HCT116 (cell line): ENCODE measurements at regions not wholly inside any gene's neighbourhood (a gene's known extent, or its start where the extent isn't known, plus 50 kb on each side); places are given as distances from the start of the nearest gene placed in this dataset.

Experiments used
- ATAC-seq: fragments of 200-7000 bp; cut with Tn5 transposase; 2 replicates; pipeline ENCODE4 v1.9.1; 2020; ENCODE audit warnings: mild to moderate bottlenecking, moderate library complexity
- BruUV-seq: library from RNA; stranded (reverse); fragments of 400-500 nt; replicated peaks from 2 replicates; lab custom pipeline; 2021; lab: Mats Ljungman, UMichigan
- CTCF ChIA-PET: fragments of 300-600 bp; sonication (Branson Sonifier 250); formaldehyde crosslinking; loops from one replicate; lab custom pipeline; 2021; ENCODE audit warnings: antibody characterized with exemption; lab: Charles Lee
- POLR2A ChIA-PET: fragments of 300-600, 350-600 bp; sonication (Branson Sonifier 250); formaldehyde crosslinking; loops from one replicate; lab custom pipeline; 2021; ENCODE audit warnings: antibody characterized with exemption; lab: Charles Lee
- RAD21 ChIA-PET, 2 experiments: fragments of 300-600 bp; sonication (Branson Sonifier 250); formaldehyde crosslinking; loops; one replicate each; lab custom pipeline; 2023; ENCODE audit warnings: low total read pairs in 2 of 2; ENCODE audit not compliant: uncharacterized antibody in 2 of 2, unreplicated experiment in 2 of 2, low non-redundant PET in 1 of 2; lab: Charles Lee
- DNase-seq: peaks from one replicate; pipeline ENCODE4 v3.0.0-alpha.2; 2010; ENCODE audit warnings: low read depth, low spot score
- H2AFZ ChIP-seq: fragments of 200-600 bp; shearing (Covaris generic), sonication (generic); 2 replicates; pipeline ENCODE4 v1.6.1; 2017; ENCODE audit warnings: low read depth, mixed run types, mixed read lengths, antibody characterized with exemption, low read length; ENCODE audit not compliant: poor library complexity, severe bottlenecking
- H3K27ac ChIP-seq: 2 replicates; pipeline ENCODE4 v1.5.1; 2012; ENCODE audit warnings: low read depth, low read length
- H3K27me3 ChIP-seq: fragments of 200-600 bp; sonication (generic); 2 replicates; pipeline ENCODE4 v1.6.1; 2016; ENCODE audit warnings: mixed run types, low read length, mixed read lengths; ENCODE audit not compliant: insufficient read depth
- H3K36me3 ChIP-seq, 2 experiments: fragments of 200-500 bp in 1 of 2; fragments of 200-600 bp in 1 of 2; sonication (Bioruptor generic) in 1 of 2; sonication (generic) in 1 of 2; 2 replicates each; pipeline versions ENCODE4 v1.5.1 to v1.6.1; 2014 to 2016; ENCODE audit warnings: low read length in 2 of 2, inconsistent platforms in 1 of 2, mixed read lengths in 1 of 2, mixed run types in 1 of 2; ENCODE audit not compliant: insufficient read depth in 2 of 2, control insufficient read depth in 1 of 2
- H3K4me1 ChIP-seq, 2 experiments: fragments of 200-600 bp in 1 of 2; sonication (generic) in 1 of 2; 2 replicates each; pipeline versions ENCODE4 v1.5.1 to v1.6.1; 2012 to 2017; ENCODE audit warnings: low read length in 2 of 2, inconsistent platforms in 1 of 2, mild to moderate bottlenecking in 1 of 2, mixed read lengths in 1 of 2, mixed run types in 1 of 2, moderate library complexity in 1 of 2; ENCODE audit not compliant: insufficient read depth in 2 of 2, control insufficient read depth in 1 of 2
- H3K4me2 ChIP-seq: fragments of 200-600 bp; sonication (generic); 2 replicates; pipeline ENCODE4 v1.6.1; 2017; ENCODE audit warnings: mixed run types, low read length, mixed read lengths
- H3K4me3 ChIP-seq, 2 experiments: fragments of 200-600 bp in 1 of 2; sonication (generic) in 1 of 2; replicated peaks in 1 of 2; 2 replicates each; pipeline ENCODE4 v1.5.1; 2011 to 2016; ENCODE audit warnings: low read length in 2 of 2, control low read depth in 1 of 2, low read depth in 1 of 2, mild to moderate bottlenecking in 1 of 2, mixed read lengths in 1 of 2, mixed run types in 1 of 2
- H3K79me2 ChIP-seq: fragments of 200-600 bp; sonication (generic); 2 replicates; pipeline ENCODE4 v1.6.1; 2017; ENCODE audit warnings: mild to moderate bottlenecking, mixed run types, low read length, moderate library complexity, mixed read lengths; ENCODE audit not compliant: insufficient read depth
- H3K9ac ChIP-seq: fragments of 200-600 bp; sonication (generic); 2 replicates; pipeline ENCODE4 v1.6.1; 2016; ENCODE audit warnings: low read length, mixed read lengths
- H3K9me2 ChIP-seq: fragments of 200-600 bp; sonication (generic), shearing (Covaris generic); 2 replicates; pipeline ENCODE4 v1.6.1; 2017; ENCODE audit warnings: mixed run types, mild to moderate bottlenecking, moderate library complexity; ENCODE audit not compliant: insufficient read depth
- H3K9me3 ChIP-seq, 2 experiments: fragments of 200-500 bp in 1 of 2; fragments of 200-600 bp in 1 of 2; sonication (Bioruptor generic) in 1 of 2; sonication (generic) in 1 of 2; 2 replicates each; pipeline ENCODE4 v1.6.1; 2014 to 2017; ENCODE audit warnings: low read length in 2 of 2, mixed read lengths in 2 of 2, inconsistent platforms in 1 of 2, low read depth in 1 of 2, mild to moderate bottlenecking in 1 of 2, mixed run types in 1 of 2, moderate library complexity in 1 of 2; ENCODE audit not compliant: control insufficient read depth in 1 of 2, insufficient read depth in 1 of 2
- H4K20me1 ChIP-seq: fragments of 200-600 bp; sonication (generic), shearing (Covaris generic); 2 replicates; pipeline ENCODE4 v1.6.1; 2017; ENCODE audit warnings: mixed run types, mild to moderate bottlenecking, moderate library complexity; ENCODE audit not compliant: insufficient read depth
- CEBPB ChIP-seq: IDR thresholded peaks from 2 replicates; pipeline ENCODE4 v1.6.1; 2012; ENCODE audit warnings: low read depth
- EZH2phosphoT487 ChIP-seq: fragments of 200-600 bp; IDR thresholded peaks from 2 replicates; pipeline ENCODE4 v1.6.1; 2018; ENCODE audit warnings: antibody characterized with exemption, borderline replicate concordance
- JUND ChIP-seq: IDR thresholded peaks from 2 replicates; pipeline ENCODE4 v1.6.1; 2012
- POLR2AphosphoS5 ChIP-seq: IDR thresholded peaks from 2 replicates; pipeline ENCODE4 v1.6.1; 2011; ENCODE audit warnings: mild to moderate bottlenecking, low read depth, low read length, moderate library complexity
- SIN3A ChIP-seq: IDR thresholded peaks from 2 replicates; pipeline ENCODE4 v1.6.1; 2012; ENCODE audit warnings: low read depth
- SP1 ChIP-seq: IDR thresholded peaks from 2 replicates; pipeline ENCODE4 v1.6.1; 2012; ENCODE audit warnings: low read depth
- SRF ChIP-seq: IDR thresholded peaks from 2 replicates; pipeline ENCODE4 v1.6.1; 2012; ENCODE audit warnings: low read depth
- TCF7L2 ChIP-seq: IDR thresholded peaks from 2 replicates; pipeline ENCODE4 v1.7.0; 2011; ENCODE audit warnings: borderline replicate concordance, inconsistent platforms; ENCODE audit not compliant: insufficient read depth, insufficient read length; ENCODE audit errors: extremely low read depth
- intact Hi-C: fragments of 100-400 bp; cut with micrococcal nuclease; formaldehyde crosslinking; loops from 2 replicates; pipeline ENCODE4 v1.10.0; 2022
- TF ChIP-seq, protein P1 (sequence below), 3 experiments: fragments of 200-600 bp in 1 of 3; sonication (generic) in 1 of 3; IDR thresholded peaks in 2 of 3; conservative IDR thresholded peaks in 1 of 3; 2 replicates each; pipeline ENCODE4 v1.5.1; 2012 to 2017; ENCODE audit warnings: low read depth in 2 of 3, low read length in 2 of 3, antibody characterized with exemption in 1 of 3, borderline replicate concordance in 1 of 3, control low read depth in 1 of 3, mild to moderate bottlenecking in 1 of 3, mixed read lengths in 1 of 3, mixed run types in 1 of 3, moderate library complexity in 1 of 3; ENCODE audit not compliant: insufficient read depth in 1 of 3
- TF ChIP-seq, protein P2 (sequence below): IDR thresholded peaks from 2 replicates; pipeline ENCODE4 v1.6.1; 2012
- TF ChIP-seq, protein P3 (sequence below): IDR thresholded peaks from 2 replicates; pipeline ENCODE4 v1.6.1; 2012; ENCODE audit warnings: low read depth
- TF ChIP-seq, protein P4 (sequence below): IDR thresholded peaks from 2 replicates; pipeline ENCODE4 v1.6.1; 2012

DNA sequence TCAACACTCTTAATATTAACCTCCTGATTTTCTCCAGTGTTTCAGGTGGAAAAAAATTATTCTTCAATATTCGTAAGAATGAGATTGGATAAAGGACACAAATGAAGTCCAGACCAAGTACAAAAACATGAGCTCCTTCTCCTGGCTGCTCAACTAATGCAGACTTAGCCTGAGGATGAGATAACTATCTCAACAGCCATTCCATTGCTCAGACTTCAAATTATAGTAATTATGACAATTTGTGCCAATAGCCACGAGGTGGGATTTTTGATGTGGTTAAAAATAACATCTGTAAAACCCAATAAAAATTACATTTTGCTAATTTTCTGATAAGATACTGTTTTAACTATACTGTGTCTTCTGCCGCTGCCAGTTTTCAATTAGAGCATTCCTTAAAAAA lies 323.6 kb downstream of the SOX2 start:
- Histone ChIP-seq H3K4me2 (no peak overlapping the region), H3K9me2 (no peaks in the 10 kb centered on the region), H3K9me3 (no peaks in the 10 kb centered on the region), H3K9ac (no peak overlapping the region), H3K4me3 (no peak overlapping the region), H3K36me3 (no peaks in the 10 kb centered on the region), H2AFZ (no peak overlapping the region), H3K27ac (no peak overlapping the region), H3K79me2 (no peaks in the 10 kb centered on the region), H4K20me1 (no peaks in the 10 kb centered on the region), H3K4me1 (no peaks in the 10 kb centered on the region), H3K27me3 (no peaks in the 10 kb centered on the region)
- RAD21 ChIA-PET: no interaction called here
- no peak for TF ChIP-seq CEBPB
- TF ChIP-seq, protein P1, sequence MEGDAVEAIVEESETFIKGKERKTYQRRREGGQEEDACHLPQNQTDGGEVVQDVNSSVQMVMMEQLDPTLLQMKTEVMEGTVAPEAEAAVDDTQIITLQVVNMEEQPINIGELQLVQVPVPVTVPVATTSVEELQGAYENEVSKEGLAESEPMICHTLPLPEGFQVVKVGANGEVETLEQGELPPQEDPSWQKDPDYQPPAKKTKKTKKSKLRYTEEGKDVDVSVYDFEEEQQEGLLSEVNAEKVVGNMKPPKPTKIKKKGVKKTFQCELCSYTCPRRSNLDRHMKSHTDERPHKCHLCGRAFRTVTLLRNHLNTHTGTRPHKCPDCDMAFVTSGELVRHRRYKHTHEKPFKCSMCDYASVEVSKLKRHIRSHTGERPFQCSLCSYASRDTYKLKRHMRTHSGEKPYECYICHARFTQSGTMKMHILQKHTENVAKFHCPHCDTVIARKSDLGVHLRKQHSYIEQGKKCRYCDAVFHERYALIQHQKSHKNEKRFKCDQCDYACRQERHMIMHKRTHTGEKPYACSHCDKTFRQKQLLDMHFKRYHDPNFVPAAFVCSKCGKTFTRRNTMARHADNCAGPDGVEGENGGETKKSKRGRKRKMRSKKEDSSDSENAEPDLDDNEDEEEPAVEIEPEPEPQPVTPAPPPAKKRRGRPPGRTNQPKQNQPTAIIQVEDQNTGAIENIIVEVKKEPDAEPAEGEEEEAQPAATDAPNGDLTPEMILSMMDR (IDR thresholded peaks at IDR 0.05 in 2 of 3, conservative IDR thresholded peaks at IDR 0.05 in 1 of 3; ENCODE audit: borderline replicate concordance in 1 of 3, insufficient read depth in 1 of 3, low read depth in 2 of 3, low read length in 2 of 3): no peak
- TF ChIP-seq SP1: no peak
- TF ChIP-seq SIN3A: no peak
- TF ChIP-seq, protein P2, sequence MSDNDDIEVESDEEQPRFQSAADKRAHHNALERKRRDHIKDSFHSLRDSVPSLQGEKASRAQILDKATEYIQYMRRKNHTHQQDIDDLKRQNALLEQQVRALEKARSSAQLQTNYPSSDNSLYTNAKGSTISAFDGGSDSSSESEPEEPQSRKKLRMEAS: no peak
- TF ChIP-seq POLR2AphosphoS5: no peak
- no peak for TF ChIP-seq TCF7L2
- no peak for TF ChIP-seq EZH2phosphoT487
- TF ChIP-seq, protein P3, sequence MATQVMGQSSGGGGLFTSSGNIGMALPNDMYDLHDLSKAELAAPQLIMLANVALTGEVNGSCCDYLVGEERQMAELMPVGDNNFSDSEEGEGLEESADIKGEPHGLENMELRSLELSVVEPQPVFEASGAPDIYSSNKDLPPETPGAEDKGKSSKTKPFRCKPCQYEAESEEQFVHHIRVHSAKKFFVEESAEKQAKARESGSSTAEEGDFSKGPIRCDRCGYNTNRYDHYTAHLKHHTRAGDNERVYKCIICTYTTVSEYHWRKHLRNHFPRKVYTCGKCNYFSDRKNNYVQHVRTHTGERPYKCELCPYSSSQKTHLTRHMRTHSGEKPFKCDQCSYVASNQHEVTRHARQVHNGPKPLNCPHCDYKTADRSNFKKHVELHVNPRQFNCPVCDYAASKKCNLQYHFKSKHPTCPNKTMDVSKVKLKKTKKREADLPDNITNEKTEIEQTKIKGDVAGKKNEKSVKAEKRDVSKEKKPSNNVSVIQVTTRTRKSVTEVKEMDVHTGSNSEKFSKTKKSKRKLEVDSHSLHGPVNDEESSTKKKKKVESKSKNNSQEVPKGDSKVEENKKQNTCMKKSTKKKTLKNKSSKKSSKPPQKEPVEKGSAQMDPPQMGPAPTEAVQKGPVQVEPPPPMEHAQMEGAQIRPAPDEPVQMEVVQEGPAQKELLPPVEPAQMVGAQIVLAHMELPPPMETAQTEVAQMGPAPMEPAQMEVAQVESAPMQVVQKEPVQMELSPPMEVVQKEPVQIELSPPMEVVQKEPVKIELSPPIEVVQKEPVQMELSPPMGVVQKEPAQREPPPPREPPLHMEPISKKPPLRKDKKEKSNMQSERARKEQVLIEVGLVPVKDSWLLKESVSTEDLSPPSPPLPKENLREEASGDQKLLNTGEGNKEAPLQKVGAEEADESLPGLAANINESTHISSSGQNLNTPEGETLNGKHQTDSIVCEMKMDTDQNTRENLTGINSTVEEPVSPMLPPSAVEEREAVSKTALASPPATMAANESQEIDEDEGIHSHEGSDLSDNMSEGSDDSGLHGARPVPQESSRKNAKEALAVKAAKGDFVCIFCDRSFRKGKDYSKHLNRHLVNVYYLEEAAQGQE: no peak
- TF ChIP-seq, protein P4, sequence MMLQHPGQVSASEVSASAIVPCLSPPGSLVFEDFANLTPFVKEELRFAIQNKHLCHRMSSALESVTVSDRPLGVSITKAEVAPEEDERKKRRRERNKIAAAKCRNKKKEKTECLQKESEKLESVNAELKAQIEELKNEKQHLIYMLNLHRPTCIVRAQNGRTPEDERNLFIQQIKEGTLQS: no peak
- TF ChIP-seq JUND: no peak
- no peak for TF ChIP-seq SRF
- intact Hi-C loops: no loop called here
- no peak for DNase-seq
- POLR2A ChIA-PET: no interaction called here
- BruUV-seq: no TSS peak
- no peak for ATAC-seq
- CTCF ChIA-PET: no interaction called here
